Stimulated activated naive B cell treated with anti-CD40 and anti-IgM and Interleukin-4, amounts not matched to agents 10 μg/mL and 1 μg/mL and 100 μg/mL, for 72 hours (primary cell): ENCODE measurements at regions not wholly inside any gene's neighbourhood (a gene's known extent, or its start where the extent isn't known, plus 50 kb on each side); places are given as distances from the start of the nearest gene placed in this dataset.
"Not testable (repeated sequence)": the region's sequence is repeated elsewhere in the genome, so short reads cannot be mapped to it uniquely, and the experiment has no call there.

Experiments
- ATAC-seq, 2 donors: fragments of 150-1000 bp; cut with Tn5 transposase; replicated peaks; 2 replicates each; pipeline ENCODE4 v1.10.0; 2021; ENCODE audit warnings: moderate library complexity in 1 of 2
- DNase-seq: peaks from one replicate; pipeline ENCODE4 v3.0.0; 2021
- H3K27ac Mint-ChIP-seq: one replicate; pipeline ENCODE4 v1.8.0; 2022; ENCODE audit warnings: mild to moderate bottlenecking, mixed read lengths
- H3K27me3 Mint-ChIP-seq, 2 donors: one replicate each; pipeline ENCODE4 v1.8.0; 2022; ENCODE audit warnings: mixed read lengths in 2 of 2
- H3K36me3 Mint-ChIP-seq, 2 donors: one replicate each; pipeline ENCODE4 v1.8.0; 2022; ENCODE audit warnings: mixed read lengths in 2 of 2, mild to moderate bottlenecking in 1 of 2
- H3K4me1 Mint-ChIP-seq, 2 donors: one replicate each; pipeline ENCODE4 v1.8.0; 2022; ENCODE audit warnings: mixed read lengths in 2 of 2, mild to moderate bottlenecking in 1 of 2
- H3K4me3 Mint-ChIP-seq, 2 donors: one replicate each; pipeline ENCODE4 v1.8.0; 2022; ENCODE audit warnings: mild to moderate bottlenecking in 2 of 2, mixed read lengths in 2 of 2, moderate library complexity in 1 of 2
- H3K9me3 Mint-ChIP-seq, 2 donors: one replicate each; pipeline ENCODE4 v1.8.0; 2022; ENCODE audit warnings: mixed read lengths in 2 of 2, mild to moderate bottlenecking in 1 of 2

GRCh38 chr9:90221899-90222298 lies 420.7 kb downstream of the DIRAS2 start:
- not testable (repeated sequence) for H3K4me3 Mint-ChIP-seq, H3K27me3 Mint-ChIP-seq, H3K27ac Mint-ChIP-seq, H3K36me3 Mint-ChIP-seq, DNase-seq, ATAC-seq, H3K9me3 Mint-ChIP-seq
- H3K4me1 Mint-ChIP-seq, result peaks cover 11 to 20% of the 10 kb centered on the region in 2 donors

GRCh38 chr9:90226839-90227338 lies 415.7 kb downstream of the DIRAS2 start:
- H3K9me3 Mint-ChIP-seq, H3K27ac Mint-ChIP-seq, H3K4me3 Mint-ChIP-seq, H3K4me1 Mint-ChIP-seq, H3K36me3 Mint-ChIP-seq, ATAC-seq, H3K27me3 Mint-ChIP-seq: not testable (repeated sequence)
- peak; percentile 73 for DNase-seq

- H3K27me3 Mint-ChIP-seq, DNase-seq, H3K27ac Mint-ChIP-seq, H3K36me3 Mint-ChIP-seq, H3K4me3 Mint-ChIP-seq, H3K9me3 Mint-ChIP-seq, H3K4me1 Mint-ChIP-seq, ATAC-seq: not testable (repeated sequence)
Measured at GRCh38 chr9:90233081-90233480, 409.5 kb downstream of the DIRAS2 start.

- H3K4me3 Mint-ChIP-seq, result no peak overlapping the region
- DNase-seq (no peak), ATAC-seq (no peak)
- peaks cover 8 to 16% of the 10 kb centered on the region in 2 donors for H3K27me3 Mint-ChIP-seq
- no peaks in the 10 kb centered on the region for H3K36me3 Mint-ChIP-seq
- H3K4me1 Mint-ChIP-seq, result no peaks in the 10 kb centered on the region
- H3K27ac Mint-ChIP-seq, result no peak overlapping the region
- H3K9me3 Mint-ChIP-seq, result no peaks in the 10 kb centered on the region
Measured at GRCh38 chr9:90240541-90240940, 402.1 kb downstream of the DIRAS2 start.

- no peak overlapping the region for H3K4me3 Mint-ChIP-seq
- no peaks in the 10 kb centered on the region for H3K36me3 Mint-ChIP-seq
- ATAC-seq (no peak), DNase-seq (no peak)
- no peaks in the 10 kb centered on the region for H3K4me1 Mint-ChIP-seq
- no peaks in the 10 kb centered on the region for H3K9me3 Mint-ChIP-seq
- H3K27me3 Mint-ChIP-seq, result peaks cover 7 to 21% of the 10 kb centered on the region in 2 donors
- no peak overlapping the region for H3K27ac Mint-ChIP-seq
Measured at GRCh38 chr9:90245661-90246060, 397.0 kb downstream of the DIRAS2 start.

GRCh38 chr9:90249094-90249493 lies 393.5 kb downstream of the DIRAS2 start:
- DNase-seq (no peak), ATAC-seq (no peak)
- Mint-ChIP-seq H3K4me3 (no peak overlapping the region), H3K9me3 (peaks cover 3 to 7% of the 10 kb centered on the region in 2 donors), H3K27me3 (peaks cover 3 to 27% of the 10 kb centered on the region in 2 donors), H3K27ac (no peak overlapping the region), H3K36me3 (no peaks in the 10 kb centered on the region), H3K4me1 (no peaks in the 10 kb centered on the region)

GRCh38 chr9:90251316-90251715 lies 391.3 kb downstream of the DIRAS2 start:
- H3K36me3 Mint-ChIP-seq, result no peaks in the 10 kb centered on the region
- peaks cover 3 to 30% of the 10 kb centered on the region in 2 donors for H3K27me3 Mint-ChIP-seq
- no peak overlapping the region for H3K4me3 Mint-ChIP-seq
- DNase-seq (no peak), ATAC-seq (no peak)
- H3K27ac Mint-ChIP-seq, result no peak overlapping the region
- H3K4me1 Mint-ChIP-seq, result no peaks in the 10 kb centered on the region
- H3K9me3 Mint-ChIP-seq, result peaks cover 3 to 7% of the 10 kb centered on the region in 2 donors

- Mint-ChIP-seq H3K9me3 (peaks cover 3 to 7% of the 10 kb centered on the region in 2 donors), H3K27ac (no peak overlapping the region)
Measured at GRCh38 chr9:90256345-90256744, 386.3 kb downstream of the DIRAS2 start.

GRCh38 chr9:90259311-90260246 lies 383.0 kb downstream of the DIRAS2 start:
- no peak for ATAC-seq
- H3K4me3 Mint-ChIP-seq, result no peak overlapping the region

More at GRCh38 chr9:90256345-90256744, 386.3 kb downstream of the DIRAS2 start:
- no peak for DNase-seq
- no peak for ATAC-seq
- H3K27me3 Mint-ChIP-seq, result peaks cover 18 to 47% of the 10 kb centered on the region in 2 donors
- H3K4me1 Mint-ChIP-seq, result no peaks in the 10 kb centered on the region
- H3K4me3 Mint-ChIP-seq, result no peak overlapping the region
- no peaks in the 10 kb centered on the region for H3K36me3 Mint-ChIP-seq

GRCh38 chr9:90261698-90262097 lies 380.9 kb downstream of the DIRAS2 start:
- Mint-ChIP-seq H3K27ac (no peak overlapping the region), H3K4me3 (no peak overlapping the region), H3K27me3 (peaks cover 27 to 32% of the 10 kb centered on the region in 2 donors), H3K36me3 (no peaks in the 10 kb centered on the region), H3K4me1 (no peaks in the 10 kb centered on the region), H3K9me3 (peaks cover 0 to 3% of the 10 kb centered on the region in 2 donors)
- ATAC-seq, result no peak
- DNase-seq, result no peak

More at GRCh38 chr9:90259311-90260246, 383.0 kb downstream of the DIRAS2 start:
- Mint-ChIP-seq H3K36me3 (no peaks in the 10 kb centered on the region), H3K4me1 (no peaks in the 10 kb centered on the region), H3K27ac (no peak overlapping the region), H3K27me3 (peaks cover 18 to 30% of the 10 kb centered on the region in 2 donors), H3K9me3 (peaks cover 0 to 3% of the 10 kb centered on the region in 2 donors)
- DNase-seq, result no peak

- no peak overlapping the region for H3K27ac Mint-ChIP-seq
- H3K36me3 Mint-ChIP-seq, result no peaks in the 10 kb centered on the region
- no peak for DNase-seq
- H3K27me3 Mint-ChIP-seq, result peaks cover 31 to 43% of the 10 kb centered on the region in 2 donors
- no peak overlapping the region for H3K4me3 Mint-ChIP-seq
- ATAC-seq, result no peak
- no peaks in the 10 kb centered on the region for H3K4me1 Mint-ChIP-seq
- H3K9me3 Mint-ChIP-seq, result no peaks in the 10 kb centered on the region
Measured at GRCh38 chr9:90268613-90269012, 374.0 kb downstream of the DIRAS2 start.

GRCh38 chr9:90271707-90272106 lies 370.9 kb downstream of the DIRAS2 start:
- Mint-ChIP-seq H3K9me3 (no peaks in the 10 kb centered on the region), H3K27ac (no peak overlapping the region), H3K4me3 (no peak overlapping the region), H3K36me3 (no peaks in the 10 kb centered on the region), H3K4me1 (no peaks in the 10 kb centered on the region), H3K27me3 (peaks cover 25 to 45% of the 10 kb centered on the region in 2 donors)
- DNase-seq (no peak), ATAC-seq (no peak)

GRCh38 chr9:90274725-90275124 lies 367.9 kb downstream of the DIRAS2 start:
- H3K9me3 Mint-ChIP-seq, result no peaks in the 10 kb centered on the region
- peaks cover 24 to 39% of the 10 kb centered on the region in 2 donors for H3K27me3 Mint-ChIP-seq
- ATAC-seq, result no peak
- H3K4me3 Mint-ChIP-seq, result no peak overlapping the region
- no peaks in the 10 kb centered on the region for H3K36me3 Mint-ChIP-seq
- no peak for DNase-seq
- no peaks in the 10 kb centered on the region for H3K4me1 Mint-ChIP-seq
- no peak overlapping the region for H3K27ac Mint-ChIP-seq

- Mint-ChIP-seq H3K9me3 (no peaks in the 10 kb centered on the region), H3K27me3 (peaks cover 9 to 32% of the 10 kb centered on the region in 2 donors), H3K4me1 (peaks cover 0 to 2% of the 10 kb centered on the region in 2 donors), H3K27ac (no peak overlapping the region), H3K36me3 (no peaks in the 10 kb centered on the region), H3K4me3 (no peak overlapping the region)
- DNase-seq (no peak), ATAC-seq (no peak)
Measured at GRCh38 chr9:90285946-90286345, 356.7 kb downstream of the DIRAS2 start.
